ENCODE measurements at regions not wholly inside any gene's neighbourhood (a gene's known extent, or its start where the extent isn't known, plus 50 kb on each side); places are given as distances from the start of the nearest gene placed in this dataset.

DNA sequence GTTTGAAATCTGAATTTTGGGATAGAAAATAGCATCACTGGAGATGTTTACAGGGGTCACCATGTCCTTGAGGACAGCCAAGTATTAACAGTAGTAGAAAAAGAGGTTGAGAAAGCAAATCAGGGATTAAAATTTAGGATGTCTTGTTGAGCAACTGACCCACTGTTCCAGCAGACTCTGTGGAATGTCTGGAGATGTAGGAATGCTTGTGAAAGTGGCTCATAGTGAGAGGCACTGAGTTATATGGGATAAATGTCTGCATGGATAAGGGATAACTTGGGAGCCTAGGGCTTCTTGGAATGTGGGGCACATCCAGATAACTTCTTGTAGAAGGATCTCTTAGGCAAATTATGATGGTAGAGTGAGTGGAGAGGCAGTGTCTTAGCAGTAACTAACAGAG, 495.0 kb downstream of the TMX3 start:
- TF ChIP-seq, protein P1, sequence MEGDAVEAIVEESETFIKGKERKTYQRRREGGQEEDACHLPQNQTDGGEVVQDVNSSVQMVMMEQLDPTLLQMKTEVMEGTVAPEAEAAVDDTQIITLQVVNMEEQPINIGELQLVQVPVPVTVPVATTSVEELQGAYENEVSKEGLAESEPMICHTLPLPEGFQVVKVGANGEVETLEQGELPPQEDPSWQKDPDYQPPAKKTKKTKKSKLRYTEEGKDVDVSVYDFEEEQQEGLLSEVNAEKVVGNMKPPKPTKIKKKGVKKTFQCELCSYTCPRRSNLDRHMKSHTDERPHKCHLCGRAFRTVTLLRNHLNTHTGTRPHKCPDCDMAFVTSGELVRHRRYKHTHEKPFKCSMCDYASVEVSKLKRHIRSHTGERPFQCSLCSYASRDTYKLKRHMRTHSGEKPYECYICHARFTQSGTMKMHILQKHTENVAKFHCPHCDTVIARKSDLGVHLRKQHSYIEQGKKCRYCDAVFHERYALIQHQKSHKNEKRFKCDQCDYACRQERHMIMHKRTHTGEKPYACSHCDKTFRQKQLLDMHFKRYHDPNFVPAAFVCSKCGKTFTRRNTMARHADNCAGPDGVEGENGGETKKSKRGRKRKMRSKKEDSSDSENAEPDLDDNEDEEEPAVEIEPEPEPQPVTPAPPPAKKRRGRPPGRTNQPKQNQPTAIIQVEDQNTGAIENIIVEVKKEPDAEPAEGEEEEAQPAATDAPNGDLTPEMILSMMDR (IDR thresholded peaks at IDR 0.05; ENCODE audit: control extremely low read depth in 1 of 3, insufficient read depth in 1 of 3, low read depth in 1 of 3, low read length in 3 of 3), result no peak
- no peak for TF ChIP-seq POLR2A (IDR thresholded peaks at IDR 0.05; ENCODE audit: control extremely low read depth in 1 of 2, low read depth in 2 of 2, low read length in 2 of 2)
- TF ChIP-seq EP300 (IDR thresholded peaks at IDR 0.05; ENCODE audit: borderline replicate concordance in 1 of 2, low read depth in 2 of 2, low read length in 2 of 2), result no peak
- no peak for TF ChIP-seq SRF (IDR thresholded peaks at IDR 0.05; ENCODE audit: low read depth, low read length)
- no peak for TF ChIP-seq TCF12 (IDR thresholded peaks at IDR 0.05; ENCODE audit: low read depth, low read length)
